ENCODE measurements at regions not wholly inside any gene's neighbourhood (a gene's known extent, or its start where the extent isn't known, plus 50 kb on each side); places are given as distances from the start of the nearest gene placed in this dataset.

DNA sequence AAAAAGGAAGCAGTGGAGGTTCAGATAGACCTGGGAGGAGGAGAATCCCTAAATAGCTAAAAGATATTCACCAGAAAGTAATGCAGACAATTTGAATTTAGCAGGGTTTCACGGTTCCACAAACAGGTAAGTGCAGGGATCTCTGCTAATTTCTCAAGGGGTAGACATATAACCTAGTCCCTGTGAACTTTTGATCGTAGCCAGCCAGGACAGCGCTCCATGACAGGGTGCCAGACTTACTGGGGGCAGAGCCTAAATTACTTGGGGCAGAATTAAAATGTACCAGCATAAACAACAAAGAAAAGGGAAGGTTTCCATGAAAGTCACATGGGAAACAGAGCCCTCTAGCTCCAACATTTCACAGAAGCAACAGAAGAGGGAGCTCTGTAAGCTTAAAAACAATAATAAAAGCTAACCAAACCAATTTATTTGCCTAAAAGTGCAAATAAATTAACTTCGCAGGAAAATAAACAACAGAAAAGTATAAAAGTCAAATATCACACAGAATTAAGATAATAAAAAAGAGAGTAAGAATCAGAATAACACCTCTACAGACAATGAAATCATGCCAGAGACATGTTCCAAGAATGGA is 198.3 kb downstream of the DUSP10 start:
- TF ChIP-seq, protein P1, sequence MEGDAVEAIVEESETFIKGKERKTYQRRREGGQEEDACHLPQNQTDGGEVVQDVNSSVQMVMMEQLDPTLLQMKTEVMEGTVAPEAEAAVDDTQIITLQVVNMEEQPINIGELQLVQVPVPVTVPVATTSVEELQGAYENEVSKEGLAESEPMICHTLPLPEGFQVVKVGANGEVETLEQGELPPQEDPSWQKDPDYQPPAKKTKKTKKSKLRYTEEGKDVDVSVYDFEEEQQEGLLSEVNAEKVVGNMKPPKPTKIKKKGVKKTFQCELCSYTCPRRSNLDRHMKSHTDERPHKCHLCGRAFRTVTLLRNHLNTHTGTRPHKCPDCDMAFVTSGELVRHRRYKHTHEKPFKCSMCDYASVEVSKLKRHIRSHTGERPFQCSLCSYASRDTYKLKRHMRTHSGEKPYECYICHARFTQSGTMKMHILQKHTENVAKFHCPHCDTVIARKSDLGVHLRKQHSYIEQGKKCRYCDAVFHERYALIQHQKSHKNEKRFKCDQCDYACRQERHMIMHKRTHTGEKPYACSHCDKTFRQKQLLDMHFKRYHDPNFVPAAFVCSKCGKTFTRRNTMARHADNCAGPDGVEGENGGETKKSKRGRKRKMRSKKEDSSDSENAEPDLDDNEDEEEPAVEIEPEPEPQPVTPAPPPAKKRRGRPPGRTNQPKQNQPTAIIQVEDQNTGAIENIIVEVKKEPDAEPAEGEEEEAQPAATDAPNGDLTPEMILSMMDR (IDR thresholded peaks at IDR 0.05): peak; percentile 78
- no peak for TF ChIP-seq ZFX (IDR thresholded peaks at IDR 0.05; ENCODE audit: borderline replicate concordance)
